DMS 273 (cell line): ENCODE measurements at regions not wholly inside any gene's neighbourhood (a gene's known extent, or its start where the extent isn't known, plus 50 kb on each side); places are given as distances from the start of the nearest gene placed in this dataset.
A peak's percentile ranks its signal among the peaks of the same experiment; 100 is the strongest.

Experiments
- DNase-seq: peaks from one replicate; lab custom pipeline; 2025; ENCODE audit not compliant: unreplicated experiment; lab: John Stamatoyannopoulos, UW

- DNase-seq: peak; percentile 27
Observed at GRCh38 chr6:115728171-115728570, 332.5 kb downstream of the FRK start.

GRCh38 chr6:115721564-115721963, 339.1 kb downstream of the FRK start:
- DNase-seq: no peak

- DNase-seq: no peak
Observed at GRCh38 chr6:115720900-115721299, 339.8 kb downstream of the FRK start.

GRCh38 chr6:115717472-115717871, 343.2 kb downstream of the FRK start:
- no peak for DNase-seq

GRCh38 chr6:115717062-115717461, 343.6 kb downstream of the FRK start:
- no peak for DNase-seq

- DNase-seq: no peak
Observed at GRCh38 chr6:115712291-115712961, 348.3 kb downstream of the FRK start.

- DNase-seq: no peak
Observed at GRCh38 chr6:115708850-115709249, 351.8 kb downstream of the FRK start.

GRCh38 chr6:115706981-115707380, 353.7 kb downstream of the FRK start:
- no peak for DNase-seq

- DNase-seq: no peak
Observed at GRCh38 chr6:115706324-115706723, 354.4 kb downstream of the FRK start.

GRCh38 chr6:115704028-115704427, 356.7 kb downstream of the FRK start:
- DNase-seq: no peak

- no peak for DNase-seq
Observed at GRCh38 chr6:115691433-115691832, 369.3 kb downstream of the FRK start.

GRCh38 chr6:115690854-115691253, 369.8 kb downstream of the FRK start:
- no peak for DNase-seq

- no peak for DNase-seq
Observed at GRCh38 chr6:115681978-115682775, 378.5 kb downstream of the FRK start.

- no peak for DNase-seq
Observed at GRCh38 chr6:115680621-115681020, 380.1 kb downstream of the FRK start.

GRCh38 chr6:115677198-115677597, 383.5 kb downstream of the FRK start:
- no peak for DNase-seq

GRCh38 chr6:115675443-115675842, 385.2 kb downstream of the FRK start:
- DNase-seq: no peak

- no peak for DNase-seq
Observed at GRCh38 chr6:115668781-115669180, 391.9 kb downstream of the FRK start.

- peak; percentile 37 for DNase-seq
Observed at GRCh38 chr6:115668211-115668610, 392.5 kb downstream of the FRK start.

GRCh38 chr6:115667478-115668026, 393.1 kb downstream of the FRK start:
- DNase-seq: peak; percentile 95

GRCh38 chr6:115666997-115667396, 393.7 kb downstream of the FRK start:
- DNase-seq: no peak

- no peak for DNase-seq
Observed at GRCh38 chr6:115665310-115665709, 395.4 kb downstream of the FRK start.

- DNase-seq: no peak
Observed at GRCh38 chr6:115663681-115664080, 397.0 kb downstream of the FRK start.
